Gastrocnemius medialis (tissue), 4 donors: ENCODE measurements at regions not wholly inside any gene's neighbourhood (a gene's known extent, or its start where the extent isn't known, plus 50 kb on each side); places are given as distances from the start of the nearest gene placed in this dataset.

Source experiments
- ATAC-seq, 2 donors: fragments of 150-250 bp; one replicate each; pipeline ENCODE4 v1.9.1; 2016
- DNase-seq, 2 donors: peaks; one replicate each; pipeline ENCODE4 v3.0.0-alpha.2; 2019
- H3K27ac ChIP-seq, 4 donors: fragments of 200-600 bp; sonication (generic); 1 replicate in 1 of 4; 2 replicates in 3 of 4; pipeline ENCODE4 v1.5.1; 2016 to 2018; ENCODE audit warnings: mild to moderate bottlenecking in 2 of 4, moderate library complexity in 1 of 4
- H3K27me3 ChIP-seq, 3 donors: fragments of 200-600 bp; sonication (generic) in 2 of 3; 1 replicate in 1 of 3; 2 replicates in 2 of 3; pipeline versions ENCODE4 v1.5.1 to v1.6.0; 2016 to 2019; ENCODE audit warnings: mild to moderate bottlenecking in 1 of 3, moderate library complexity in 1 of 3
- H3K36me3 ChIP-seq, 2 donors: fragments of 200-600 bp; sonication (generic) in 1 of 2; one replicate each; pipeline ENCODE4 v1.5.1; 2017 to 2018
- H3K4me1 ChIP-seq, 2 donors: fragments of 200-600 bp; sonication (generic) in 1 of 2; one replicate each; pipeline ENCODE4 v1.5.1; 2016 to 2017; ENCODE audit warnings: mild to moderate bottlenecking in 2 of 2
- H3K4me3 ChIP-seq, 4 donors: fragments of 200-600 bp; sonication (generic) in 3 of 4; 1 replicate in 1 of 4; 2 replicates in 3 of 4; pipeline ENCODE4 v1.5.1; 2016 to 2019; ENCODE audit warnings: mild to moderate bottlenecking in 2 of 4
- H3K9me3 ChIP-seq, 3 donors: fragments of 200-600 bp; sonication (generic) in 2 of 3; 1 replicate in 1 of 3; 2 replicates in 2 of 3; pipeline ENCODE4 v1.5.1; 2016 to 2019
- CTCF ChIP-seq, 5 experiments: fragments of 450-650 bp in 3 of 5; fragments of 200-600 bp in 2 of 5; sonication (generic) in 2 of 5; IDR thresholded peaks in 4 of 5; conservative IDR thresholded peaks in 1 of 5; 1 replicate in 4 of 5; 2 replicates in 1 of 5; pipeline ENCODE4 v1.5.1; 2016 to 2019; ENCODE audit warnings: antibody characterized with exemption in 5 of 5, mild to moderate bottlenecking in 3 of 5, moderate library complexity in 3 of 5
- POLR2A ChIP-seq, 2 donors: fragments of 450-650 bp; IDR thresholded peaks; one replicate each; pipeline ENCODE4 v1.6.1; 2017; ENCODE audit warnings: antibody characterized with exemption in 2 of 2, mild to moderate bottlenecking in 2 of 2, moderate library complexity in 2 of 2
- in situ Hi-C, 4 donors: fragments of 200-750 bp; cut with MboI; loops; one replicate each; pipeline versions ENCODE4 v1.15.0 to v1.8.0; 2017; ENCODE audit warnings: low sequenced_read_pairs in 4 of 4
- intact Hi-C: fragments of 100-400 bp; cut with DNase I; formaldehyde crosslinking; loops from one replicate; pipeline ENCODE4 v1.15.1; 2023; ENCODE audit warnings: low total_unique reads

GRCh38 chr2:164335128-164335527 lies 286.2 kb downstream of the GRB14 start:
- intact Hi-C loops (no loop called here), in situ Hi-C loops (no loop called here)
- no peak for TF ChIP-seq CTCF (IDR thresholded peaks at IDR 0.05 in 4 of 5, conservative IDR thresholded peaks at IDR 0.05 in 1 of 5)
- TF ChIP-seq POLR2A (IDR thresholded peaks at IDR 0.05), result no peak
- Histone ChIP-seq H3K4me1 (no peaks in the 10 kb centered on the region), H3K27ac (no peak overlapping the region), H3K36me3 (no peaks in the 10 kb centered on the region), H3K27me3 (no peaks in the 10 kb centered on the region), H3K9me3 (no peaks in the 10 kb centered on the region), H3K4me3 (no peak overlapping the region)
- DNase-seq (no peak), ATAC-seq (no peak)

GRCh38 chr2:164328310-164328709 lies 293.0 kb downstream of the GRB14 start:
- H3K36me3 ChIP-seq, result no peaks in the 10 kb centered on the region
- DNase-seq, result no peak
- intact Hi-C loops (no loop called here), in situ Hi-C loops (no loop called here)
- H3K27me3 ChIP-seq, result no peaks in the 10 kb centered on the region
- no peak for ATAC-seq
- H3K27ac ChIP-seq, result no peak overlapping the region
- no peak overlapping the region for H3K4me3 ChIP-seq
- H3K4me1 ChIP-seq, result no peaks in the 10 kb centered on the region
- TF ChIP-seq POLR2A (IDR thresholded peaks at IDR 0.05) (no peak), CTCF (IDR thresholded peaks at IDR 0.05 in 4 of 5, conservative IDR thresholded peaks at IDR 0.05 in 1 of 5) (no peak)
- H3K9me3 ChIP-seq, result no peaks in the 10 kb centered on the region

- TF ChIP-seq POLR2A (IDR thresholded peaks at IDR 0.05) (no peak), CTCF (IDR thresholded peaks at IDR 0.05 in 4 of 5, conservative IDR thresholded peaks at IDR 0.05 in 1 of 5) (no peak)
- H3K27me3 ChIP-seq, result no peaks in the 10 kb centered on the region
- H3K4me3 ChIP-seq, result no peak overlapping the region
- H3K36me3 ChIP-seq, result no peaks in the 10 kb centered on the region
- no peak overlapping the region for H3K27ac ChIP-seq
- in situ Hi-C loops, result no loop called here
- intact Hi-C loops, result no loop called here
- no peak for ATAC-seq
- H3K9me3 ChIP-seq, result no peaks in the 10 kb centered on the region
- H3K4me1 ChIP-seq, result no peaks in the 10 kb centered on the region
- DNase-seq, result no peak
These were observed 297.3 kb downstream of the GRB14 start for GRCh38 chr2:164323978-164324377.

GRCh38 chr2:164314148-164314547 lies 307.1 kb downstream of the GRB14 start:
- in situ Hi-C loops, result no loop called here

More at GRCh38 chr2:164314148-164314547, 307.1 kb downstream of the GRB14 start:
- Histone ChIP-seq H3K9me3 (no peaks in the 10 kb centered on the region), H3K36me3 (no peaks in the 10 kb centered on the region), H3K4me3 (no peak overlapping the region), H3K27ac (no peak overlapping the region), H3K27me3 (no peaks in the 10 kb centered on the region), H3K4me1 (no peaks in the 10 kb centered on the region)
- DNase-seq, result no peak
- ATAC-seq, result no peak
- TF ChIP-seq CTCF (IDR thresholded peaks at IDR 0.05 in 4 of 5, conservative IDR thresholded peaks at IDR 0.05 in 1 of 5) (no peak), POLR2A (IDR thresholded peaks at IDR 0.05) (no peak)
- intact Hi-C loops, result no loop called here
